HG03045 (cell line): ENCODE measurements at regions not wholly inside any gene's neighbourhood (a gene's known extent, or its start where the extent isn't known, plus 50 kb on each side); places are given as distances from the start of the nearest gene placed in this dataset.

Experiments used
- ATAC-seq: cut with Tn5 transposase; IDR thresholded peaks from one replicate; pipeline ENCODE4 v1.9.1; 2021; ENCODE audit warnings: mild to moderate bottlenecking, moderate library complexity; ENCODE audit not compliant: unreplicated experiment

DNA sequence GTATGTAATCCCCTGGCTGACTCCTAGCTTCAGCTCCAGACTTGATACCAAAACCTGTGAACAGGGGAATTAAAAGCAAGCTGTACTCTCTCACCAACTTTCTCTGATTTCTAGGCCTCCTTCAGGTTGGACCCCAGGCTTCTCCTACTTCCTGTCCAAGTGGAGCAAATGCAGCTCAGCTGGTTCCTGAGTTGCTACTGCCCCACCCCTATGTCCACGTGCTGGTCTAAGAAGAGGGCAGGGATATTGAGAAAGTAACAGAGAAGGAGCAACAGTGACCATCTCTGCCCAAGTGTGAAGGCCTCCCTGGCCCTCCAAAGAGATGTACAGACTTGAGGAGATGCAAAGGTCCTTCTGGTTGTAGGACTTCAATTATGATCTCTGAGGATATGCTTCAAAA is 188.3 kb upstream of the MCHR2 start:
- ATAC-seq = no peak

DNA sequence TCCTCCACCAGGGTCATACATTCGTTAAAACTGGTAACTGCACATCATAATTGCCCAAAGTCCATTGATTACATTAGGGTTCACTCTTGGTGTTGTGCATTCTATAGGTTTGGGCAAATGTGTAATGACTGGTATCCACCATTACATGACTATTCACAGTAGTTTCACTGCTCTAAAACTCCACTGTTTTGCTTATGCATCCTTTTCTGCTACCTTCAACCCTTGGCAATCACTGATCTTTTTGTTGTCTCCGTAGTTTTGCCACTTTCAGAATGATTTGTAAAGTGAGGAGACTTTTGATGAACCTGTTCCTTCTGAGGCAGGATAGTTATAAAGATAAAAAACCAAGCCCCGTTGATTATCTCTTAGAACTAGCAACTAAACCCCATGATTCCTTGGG is 187.3 kb upstream of the MCHR2 start:
- ATAC-seq = no peak

DNA sequence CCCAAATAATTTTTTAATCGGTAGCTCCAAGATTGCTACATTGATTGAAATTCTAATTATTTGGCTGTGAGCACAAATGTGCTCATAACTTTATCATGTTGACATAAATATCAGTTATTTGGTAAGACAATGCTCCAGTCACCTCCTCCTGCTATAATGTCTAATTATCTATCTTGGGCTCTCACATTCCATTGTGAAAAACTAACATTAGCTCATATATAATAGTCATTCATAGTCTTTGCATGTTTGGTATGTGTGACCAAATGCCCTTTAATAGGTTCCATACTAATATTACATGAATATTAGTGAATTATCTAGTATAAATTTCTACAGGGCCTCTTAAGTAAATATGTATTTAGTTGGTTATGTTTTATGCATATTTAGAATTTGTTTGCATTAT is 185.6 kb upstream of the MCHR2 start:
- no peak for ATAC-seq

DNA sequence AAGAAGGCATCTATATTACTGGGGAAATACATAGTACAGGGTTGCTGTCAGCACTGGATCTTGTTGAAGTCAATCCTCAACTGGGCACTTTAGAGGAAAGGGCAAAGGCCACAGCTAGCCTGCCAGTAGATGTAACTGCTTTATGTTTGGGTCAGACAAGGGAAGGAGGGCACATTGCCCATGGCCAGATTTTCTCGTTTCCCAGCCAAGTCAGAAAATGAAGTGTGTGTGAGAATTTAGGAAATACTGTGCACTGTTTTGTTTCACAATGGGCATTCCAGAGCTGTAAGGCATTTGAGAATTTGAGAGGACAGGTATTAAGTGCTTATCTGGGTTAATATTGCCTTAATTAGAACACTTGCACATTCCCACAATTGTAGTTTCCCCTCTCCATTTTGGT is 183.9 kb upstream of the MCHR2 start:
- no peak for ATAC-seq

DNA sequence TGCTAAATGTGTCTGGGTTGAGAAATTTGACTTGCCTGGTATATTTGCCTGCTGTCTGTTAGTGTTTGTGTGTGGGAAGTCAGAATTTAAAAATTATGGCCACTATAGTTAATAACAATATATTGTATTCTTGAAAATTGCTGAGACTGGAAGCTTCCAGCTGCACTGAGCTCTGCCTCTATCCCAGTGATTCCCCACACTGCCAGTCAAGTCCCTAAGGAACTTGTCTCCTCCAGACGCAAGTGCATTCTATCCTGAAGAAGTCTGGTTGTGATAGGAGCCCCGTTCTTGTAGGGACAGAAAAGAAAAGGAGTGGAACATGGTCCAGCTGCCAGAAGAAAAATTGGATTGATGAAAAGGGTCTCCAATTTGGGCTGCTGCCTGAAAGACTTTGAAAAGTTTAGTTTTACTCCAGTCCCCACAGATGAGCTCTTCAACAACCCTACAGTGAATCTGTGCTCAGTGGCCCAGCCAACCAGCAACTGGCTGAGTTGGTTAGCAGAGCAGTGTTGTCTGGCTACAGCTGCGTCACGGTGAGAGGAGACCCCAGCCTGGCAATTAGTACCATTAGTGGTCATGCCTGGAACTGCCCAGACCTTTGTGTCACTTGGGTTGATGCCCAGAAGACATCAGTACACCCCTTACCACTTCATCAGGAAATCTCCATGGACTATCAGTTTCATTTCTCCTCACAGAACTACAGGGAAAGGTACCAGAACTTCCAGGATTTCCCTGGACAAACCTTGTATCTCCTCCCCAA is 183.1 kb upstream of the MCHR2 start:
- no peak for ATAC-seq

DNA sequence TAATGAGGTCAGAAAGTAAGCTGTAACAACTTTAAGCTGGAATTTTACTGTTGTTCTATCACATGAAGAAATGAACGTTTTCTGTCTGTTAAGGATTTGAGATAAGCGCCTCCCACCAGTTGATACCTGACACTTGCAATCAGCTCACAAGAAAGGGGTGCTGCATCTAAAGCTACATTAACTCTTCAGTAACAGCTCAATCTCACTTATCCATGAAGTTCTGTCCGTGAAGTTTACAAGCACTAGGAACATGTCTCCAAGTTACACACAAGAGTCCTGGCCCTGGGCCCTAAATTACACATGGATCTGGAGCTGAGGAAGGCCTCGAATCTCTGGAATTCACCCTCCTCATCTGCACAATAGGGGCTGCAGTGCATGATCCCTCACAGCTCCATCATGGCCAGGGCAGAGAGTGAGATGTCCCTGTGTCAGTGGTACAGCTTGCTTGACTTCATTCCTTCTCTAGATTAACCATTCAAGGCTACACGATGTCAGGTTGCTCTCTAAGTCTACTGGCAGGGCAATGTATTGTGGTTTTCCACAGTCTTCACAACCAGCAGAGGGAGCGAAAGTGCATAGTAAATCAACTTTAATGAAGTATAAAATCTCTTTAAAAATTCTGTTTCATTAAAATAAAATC is 182.4 kb upstream of the MCHR2 start:
- no peak for ATAC-seq

DNA sequence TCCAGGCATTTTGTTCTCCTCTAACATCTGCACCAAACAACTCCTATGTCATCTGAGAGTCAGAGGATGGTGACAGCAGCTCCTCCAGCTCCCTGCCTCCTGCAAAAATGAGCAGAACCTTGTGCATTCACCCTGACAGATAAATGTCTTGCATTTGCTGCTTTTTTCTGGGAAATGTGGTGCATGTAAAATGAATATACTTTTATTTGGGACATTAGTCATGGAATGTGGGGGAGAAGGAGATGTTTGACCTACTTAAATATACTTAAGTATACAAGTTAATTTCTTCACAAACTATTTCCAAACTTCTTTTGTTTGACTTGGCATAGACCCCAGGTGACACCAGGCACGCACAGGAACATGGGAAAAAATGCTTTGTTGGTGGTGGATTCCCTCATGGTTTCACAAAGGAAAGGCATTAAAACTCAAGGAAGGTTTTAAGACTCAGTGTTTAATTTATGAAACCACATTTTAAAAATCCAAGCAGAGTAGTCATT is 181.8 kb upstream of the MCHR2 start:
- ATAC-seq = no peak

DNA sequence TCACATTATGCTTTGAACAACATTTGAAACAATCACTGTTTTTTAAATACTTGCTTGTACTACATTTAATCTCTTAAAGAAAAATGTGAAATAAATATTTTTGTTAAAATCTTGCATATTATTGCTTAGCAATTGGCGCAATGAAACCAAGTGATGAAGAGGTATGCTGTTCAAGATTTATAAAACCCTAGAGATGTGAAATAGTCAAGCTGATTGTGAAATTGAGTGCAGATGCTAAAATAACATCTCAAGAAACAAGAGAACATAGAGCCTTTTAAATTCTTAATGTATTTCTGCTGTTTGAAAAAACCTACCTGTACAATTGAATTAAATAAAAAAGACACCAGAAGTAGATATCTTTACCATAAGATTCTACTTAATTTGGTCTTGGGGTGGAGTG is 179.2 kb upstream of the MCHR2 start:
- no peak for ATAC-seq

DNA sequence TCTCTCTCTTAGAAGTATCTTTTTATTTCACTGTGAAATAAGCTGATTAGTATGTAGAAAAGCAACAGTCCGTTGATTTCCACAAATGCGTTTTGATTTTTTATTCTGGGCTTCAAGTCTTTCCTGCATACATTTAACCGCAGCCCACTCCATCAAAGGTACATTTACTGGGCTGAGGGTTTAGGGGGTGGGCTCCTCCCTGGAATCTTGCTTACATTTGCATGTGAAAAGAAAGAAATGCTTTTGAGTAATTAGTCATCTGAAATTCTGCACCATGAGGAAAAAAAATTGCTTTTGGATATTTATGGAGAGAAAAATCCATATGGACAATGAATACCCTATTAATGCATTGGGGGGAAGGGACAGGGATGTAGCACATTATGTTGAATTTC is 178.3 kb upstream of the MCHR2 start:
- no peak for ATAC-seq

DNA sequence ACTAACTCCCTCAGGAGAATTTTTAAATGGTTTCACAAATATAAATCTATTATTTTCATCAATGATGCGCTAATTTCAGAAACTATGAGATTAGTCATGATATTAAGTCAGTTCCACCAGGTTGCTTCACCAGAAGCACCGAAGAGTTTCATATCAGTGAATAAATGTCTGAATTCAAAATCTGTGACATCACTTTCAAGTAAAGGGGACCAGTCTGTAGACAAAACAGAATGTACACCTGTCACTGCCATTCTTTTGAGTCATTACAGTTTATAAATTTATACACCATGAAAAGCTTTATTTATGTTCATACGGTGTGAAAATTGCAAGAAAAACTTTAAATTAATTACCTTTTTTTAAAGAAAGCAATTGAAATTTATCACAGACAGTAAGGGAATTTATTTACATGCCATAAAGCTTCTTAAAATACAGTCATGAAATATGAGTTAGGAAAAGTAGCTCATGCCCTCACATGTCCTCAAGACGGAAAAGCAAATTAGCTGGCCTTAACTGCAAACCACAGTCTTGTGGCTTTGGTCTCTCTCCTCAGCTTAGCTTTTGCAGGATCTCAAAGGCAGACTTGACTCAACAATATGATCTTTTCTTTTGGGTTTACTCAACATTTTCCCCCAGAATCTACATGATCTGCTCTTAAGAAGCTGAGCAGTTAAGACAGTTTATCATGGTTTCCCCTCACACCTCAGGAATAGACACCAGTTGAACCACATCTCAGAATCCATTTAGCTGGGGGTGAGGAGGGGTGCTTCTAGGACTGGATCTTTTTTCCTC is 177.7 kb upstream of the MCHR2 start:
- peak; percentile 90 for ATAC-seq

DNA sequence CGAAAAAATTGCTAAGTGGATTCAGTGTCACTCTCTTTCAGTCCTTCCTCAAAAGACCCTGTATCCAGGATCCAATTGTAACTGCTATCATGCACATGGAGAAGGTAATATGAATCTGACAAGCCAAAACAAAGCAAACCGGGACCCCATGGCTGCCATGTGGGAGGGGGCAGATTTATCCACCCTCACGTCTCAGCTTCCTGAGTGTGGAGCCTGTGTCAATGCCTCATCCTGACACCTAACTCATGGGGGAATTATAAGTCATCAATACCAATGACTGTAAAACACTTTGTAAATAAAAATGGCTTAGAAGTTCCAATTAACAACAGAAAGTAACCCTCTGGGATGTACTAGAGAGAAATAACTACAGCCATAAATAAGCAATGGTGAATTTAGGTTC is 174.1 kb upstream of the MCHR2 start:
- no peak for ATAC-seq

DNA sequence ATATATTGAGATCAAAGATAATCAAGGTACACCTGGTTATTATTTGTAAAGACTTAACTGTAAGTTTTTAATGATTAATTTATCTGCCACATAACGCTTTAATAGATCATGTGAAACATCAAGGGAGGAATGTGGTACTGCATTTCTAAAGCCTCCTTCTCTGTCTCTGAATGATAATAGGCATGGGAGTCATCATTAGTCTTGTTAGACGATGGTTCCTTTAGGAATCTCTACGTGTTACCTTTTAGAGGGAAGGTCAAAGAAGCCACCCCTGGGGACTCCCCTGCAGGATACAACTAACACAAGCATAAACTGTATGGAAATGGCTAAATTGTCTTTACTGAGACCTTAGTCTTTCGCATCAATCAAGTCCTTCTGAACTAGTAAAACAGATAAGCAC is 173.6 kb upstream of the MCHR2 start:
- no peak for ATAC-seq

DNA sequence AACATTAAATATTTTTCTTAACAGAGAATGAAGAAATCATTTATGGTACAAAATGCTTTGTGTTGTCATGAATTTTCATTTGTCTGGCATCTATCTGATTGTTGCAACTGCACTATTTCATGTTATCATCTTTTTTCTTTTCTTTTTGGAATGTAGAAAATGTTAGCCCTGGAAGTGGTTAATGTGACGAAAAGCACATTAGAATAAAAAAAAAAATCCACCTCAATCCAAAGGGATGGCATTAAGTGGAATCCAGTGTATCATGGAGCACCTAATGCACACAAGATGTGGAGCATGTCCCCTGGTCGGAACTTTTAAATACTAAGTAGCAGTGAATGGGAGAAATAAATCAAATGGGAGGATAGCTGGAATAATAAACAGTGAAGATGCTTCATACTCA is 172.9 kb upstream of the MCHR2 start:
- no peak for ATAC-seq

DNA sequence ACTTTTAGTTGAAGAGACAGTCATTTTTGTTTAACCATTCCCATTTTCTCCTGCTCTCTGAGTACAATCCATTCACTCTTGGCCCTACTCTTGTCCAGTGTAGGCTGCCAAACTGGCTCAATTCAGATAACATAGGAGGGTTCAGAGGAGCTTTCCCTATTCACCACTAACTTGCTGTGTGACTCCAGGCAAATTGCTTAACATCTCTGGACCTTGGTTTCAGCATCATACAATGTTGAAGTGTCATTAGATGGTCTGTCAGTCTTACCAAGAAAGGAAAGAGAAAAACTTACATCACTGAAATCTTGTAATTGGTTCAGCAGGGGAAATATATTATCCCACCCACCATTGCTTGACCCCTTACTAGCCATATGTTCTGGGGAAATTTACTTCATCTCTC is 171.4 kb upstream of the MCHR2 start:
- ATAC-seq = no peak

DNA sequence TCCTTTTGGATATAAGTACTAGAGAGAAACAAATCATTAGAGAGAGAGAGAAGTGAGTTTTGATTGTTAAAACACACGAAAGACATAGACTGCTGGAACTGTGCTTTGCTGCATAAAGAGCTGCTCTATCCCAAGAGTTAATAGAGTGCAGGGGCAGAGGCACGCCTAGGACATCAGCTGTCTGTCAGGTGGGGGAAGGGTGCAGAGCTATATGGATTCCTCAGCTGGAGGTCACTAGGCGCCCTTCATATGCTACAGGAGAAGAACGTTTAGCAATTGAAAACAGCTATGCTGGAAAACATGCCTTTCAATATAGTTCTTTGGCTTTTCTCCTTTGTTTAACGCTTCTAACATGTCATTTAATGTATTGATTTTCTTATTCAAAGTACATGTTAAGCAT is 169.0 kb upstream of the MCHR2 start:
- no peak for ATAC-seq

DNA sequence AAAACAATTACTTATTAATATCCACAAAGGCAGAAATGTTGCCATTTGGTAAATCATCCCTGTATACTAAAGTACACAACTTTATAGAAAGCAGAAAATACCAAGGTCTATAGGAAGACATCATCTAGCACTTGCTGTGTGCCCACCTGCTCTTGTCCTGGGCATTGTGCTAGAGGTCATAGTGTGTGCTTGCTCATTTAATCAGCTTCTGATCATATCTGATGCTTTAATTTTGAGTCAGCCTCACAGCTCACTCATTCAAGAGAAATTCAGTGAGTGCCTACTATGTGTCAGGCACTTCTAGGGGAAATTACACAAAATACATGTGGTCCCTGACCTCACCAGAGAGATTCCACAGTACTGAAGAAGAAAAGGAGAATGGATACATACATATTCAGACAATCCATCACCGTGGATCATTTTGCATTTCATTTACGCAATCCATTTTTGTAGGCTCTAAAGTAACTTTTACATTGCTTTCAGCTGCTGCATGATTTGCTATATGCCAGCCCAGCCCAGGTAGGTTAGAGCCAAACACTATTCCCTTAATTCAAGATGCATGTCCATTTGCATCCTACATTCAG is 167.9 kb upstream of the MCHR2 start:
- ATAC-seq = no peak

DNA sequence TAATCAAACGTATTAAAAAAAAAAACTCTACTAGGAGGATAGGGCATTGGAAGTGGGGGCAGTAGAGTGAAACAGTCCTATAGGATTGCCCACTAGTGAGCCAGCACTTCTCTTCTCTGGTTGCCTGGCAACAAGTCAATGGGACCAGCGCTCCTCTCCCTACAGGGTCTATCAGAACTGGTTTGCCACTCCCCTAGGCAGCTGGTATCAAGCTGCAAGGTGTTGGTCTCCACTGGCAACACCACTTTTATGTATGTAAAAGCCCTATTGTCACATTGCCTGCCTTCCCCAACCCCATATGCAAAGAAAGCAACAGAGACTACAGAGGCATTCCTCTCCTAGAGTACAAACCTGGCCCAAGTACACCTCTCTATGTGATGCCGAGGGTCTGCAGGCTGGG is 166.9 kb upstream of the MCHR2 start:
- no peak for ATAC-seq

DNA sequence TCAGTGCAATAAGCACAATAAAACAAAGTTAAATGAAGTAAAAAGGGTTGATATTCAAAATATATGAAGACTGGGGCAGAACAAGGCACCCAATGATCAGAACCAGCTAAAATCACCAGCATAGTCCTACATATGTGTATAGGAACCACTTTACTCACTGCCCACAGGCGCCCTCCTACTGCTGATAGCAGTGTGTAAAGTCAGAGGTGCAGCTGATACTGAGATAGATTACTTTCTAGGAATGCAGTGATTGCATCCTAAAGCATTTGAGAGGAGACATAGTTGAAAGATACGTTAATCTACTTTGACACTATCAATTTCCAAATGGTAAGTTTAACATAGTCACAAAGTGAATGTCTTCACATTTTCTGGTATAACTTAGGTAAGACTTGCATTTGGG is 161.1 kb upstream of the MCHR2 start:
- ATAC-seq = no peak

DNA sequence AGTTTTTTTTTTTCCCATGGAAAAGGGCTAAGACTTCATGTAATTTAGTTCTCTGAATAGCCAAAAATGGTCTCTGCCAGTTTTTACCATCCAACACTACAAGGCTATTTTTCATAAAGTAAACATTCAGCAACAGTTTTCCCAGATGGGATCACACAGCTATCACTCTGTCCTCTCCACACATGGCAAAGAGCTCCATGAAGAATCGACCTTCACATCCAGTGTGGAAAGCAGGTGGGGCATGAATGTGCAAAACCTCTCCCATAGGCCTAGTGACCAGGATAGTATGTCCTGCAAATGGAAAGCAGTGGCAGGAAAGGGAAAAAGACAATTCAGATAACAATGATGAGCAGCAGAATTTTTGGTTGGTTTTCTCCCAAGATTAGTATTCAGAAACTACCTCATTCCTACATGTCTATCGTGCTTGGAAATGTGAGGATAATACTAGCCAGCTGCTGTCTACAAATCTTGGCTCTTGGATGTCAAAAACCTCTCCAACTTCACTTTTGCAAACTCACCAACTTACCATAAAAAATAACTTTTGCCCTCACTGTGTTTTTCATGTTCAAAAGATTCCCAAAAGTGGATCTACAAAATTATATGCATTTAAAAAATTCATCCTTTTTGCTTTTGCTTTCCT is 159.7 kb upstream of the MCHR2 start:
- ATAC-seq = no peak

DNA sequence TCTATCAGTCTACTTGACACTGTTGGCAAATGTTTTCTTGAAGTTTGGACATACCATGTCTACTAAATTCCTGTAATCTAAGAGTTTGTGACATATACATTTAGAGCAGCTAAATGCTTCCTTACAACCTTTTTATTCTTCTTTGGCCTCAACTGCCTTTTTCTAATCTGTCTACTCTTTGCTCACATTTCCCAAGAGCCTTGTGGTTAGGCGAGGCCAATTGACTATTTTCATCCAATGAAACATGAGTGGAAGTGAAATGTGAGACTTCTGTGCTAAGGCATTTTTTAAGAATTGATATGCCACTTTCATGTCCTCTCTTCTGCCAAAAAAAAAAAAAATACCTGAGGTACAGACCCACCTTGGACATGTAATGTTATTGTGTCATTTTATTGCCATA is 158.2 kb upstream of the MCHR2 start:
- no peak for ATAC-seq

DNA sequence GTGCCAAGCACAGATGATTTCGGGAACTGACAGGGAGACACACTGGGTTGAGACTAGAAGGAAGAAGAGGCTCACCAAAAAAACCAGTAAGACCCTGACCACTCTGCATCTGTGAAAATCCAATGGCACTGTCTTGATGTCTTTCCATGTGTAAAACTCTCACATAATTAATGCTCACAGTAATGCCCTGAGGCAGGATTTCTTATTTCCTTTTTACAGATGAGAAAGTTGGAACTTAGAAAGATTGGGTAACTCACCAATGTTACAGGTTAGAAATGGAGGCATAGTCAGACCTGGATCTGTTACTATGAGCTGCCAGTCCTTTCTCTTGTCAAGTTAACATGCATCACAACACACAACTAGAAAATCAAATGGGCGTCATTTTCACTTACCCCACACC is 151.0 kb upstream of the MCHR2 start:
- ATAC-seq = no peak
